Superior temporal gyrus (tissue), 1 donor: ENCODE measurements at regions not wholly inside any gene's neighbourhood (a gene's known extent, or its start where the extent isn't known, plus 50 kb on each side); places are given as distances from the start of the nearest gene placed in this dataset.
"Not testable (repeated sequence)": the region's sequence is repeated elsewhere in the genome, so short reads cannot be mapped to it uniquely, and the experiment has no call there.

Source experiments
- DNase-seq: peaks from one replicate; pipeline ENCODE4 v3.0.0-alpha.2; 2016; ENCODE audit errors: extremely low spot score

DNA sequence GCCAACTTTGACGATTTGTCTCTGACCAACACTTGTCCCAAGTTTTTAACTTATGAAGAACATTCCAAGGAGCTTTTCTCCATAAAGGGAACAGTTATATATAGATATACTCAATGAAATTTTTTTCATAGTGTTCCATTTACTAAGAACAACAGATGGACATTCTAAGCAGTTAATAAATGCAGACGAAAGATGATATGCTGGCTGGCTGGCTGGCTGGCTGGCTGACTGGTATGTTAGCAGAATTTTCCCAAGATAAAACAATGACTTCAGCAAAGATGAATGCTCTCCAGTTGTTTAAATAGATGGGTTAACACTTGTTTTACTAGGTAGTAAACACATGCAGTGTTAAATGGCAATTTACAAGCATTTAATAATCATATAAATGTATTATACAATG, 62.2 kb downstream of the SPANXN3 start:
- DNase-seq = no peak

DNA sequence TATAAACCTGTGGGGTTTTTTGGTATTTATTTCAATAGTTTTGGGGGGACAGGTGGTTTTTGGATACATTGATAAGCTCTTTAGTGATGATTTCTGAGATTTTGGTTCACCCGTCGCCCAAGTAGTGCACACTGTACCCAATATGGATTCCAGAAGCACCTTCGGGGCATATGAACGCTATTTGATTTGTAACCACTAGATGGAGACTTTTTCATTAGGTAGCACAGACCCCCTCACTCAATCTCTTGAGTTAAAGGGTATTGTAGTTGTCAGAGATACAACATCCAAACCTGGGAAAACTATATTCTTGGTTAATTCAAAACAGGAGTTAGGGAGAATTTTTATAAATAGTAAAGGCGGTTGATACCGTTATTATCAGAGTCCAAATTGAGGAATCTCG, 79.8 kb downstream of the SPANXN3 start:
- DNase-seq = peak; percentile 15

DNA sequence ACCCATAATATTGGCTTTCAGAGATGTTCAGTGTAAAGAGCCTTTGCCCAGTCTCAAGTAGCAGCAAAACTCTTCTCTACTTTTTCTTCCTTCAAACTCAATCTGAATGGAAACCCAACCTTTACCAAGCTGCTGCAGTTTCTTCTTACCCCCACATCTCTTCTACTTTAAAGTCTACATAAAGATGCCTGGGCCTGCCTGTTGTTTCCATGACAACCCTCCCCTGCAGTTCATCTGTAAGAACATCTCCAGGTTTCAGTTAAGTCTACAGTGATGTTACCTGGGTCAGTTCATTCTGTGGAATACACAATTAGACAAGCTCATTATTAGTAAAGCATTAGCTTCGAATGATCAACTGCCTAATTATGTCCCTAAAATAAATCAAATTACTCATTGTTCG, 81.4 kb downstream of the SPANXN3 start:
- DNase-seq = no peak

DNA sequence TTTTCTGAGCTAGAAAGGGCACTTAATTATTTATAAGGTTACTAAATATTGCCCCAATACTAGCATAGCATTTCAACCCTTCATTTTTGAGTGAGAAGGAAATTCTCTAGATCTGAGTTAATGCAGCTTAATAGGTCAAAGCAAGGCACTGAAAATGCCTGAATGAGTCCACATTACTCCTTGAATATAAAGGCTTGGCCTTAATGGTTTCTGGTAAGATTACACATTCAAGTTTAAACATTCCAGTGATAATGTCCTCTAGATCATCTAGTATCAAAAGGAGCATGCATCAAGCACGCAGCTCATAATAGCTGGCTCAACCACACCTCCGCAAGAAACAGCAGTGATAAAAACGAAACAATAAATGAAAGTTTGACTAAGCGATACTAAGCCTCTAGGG, 87.5 kb downstream of the SPANXN3 start:
- no peak for DNase-seq

DNA sequence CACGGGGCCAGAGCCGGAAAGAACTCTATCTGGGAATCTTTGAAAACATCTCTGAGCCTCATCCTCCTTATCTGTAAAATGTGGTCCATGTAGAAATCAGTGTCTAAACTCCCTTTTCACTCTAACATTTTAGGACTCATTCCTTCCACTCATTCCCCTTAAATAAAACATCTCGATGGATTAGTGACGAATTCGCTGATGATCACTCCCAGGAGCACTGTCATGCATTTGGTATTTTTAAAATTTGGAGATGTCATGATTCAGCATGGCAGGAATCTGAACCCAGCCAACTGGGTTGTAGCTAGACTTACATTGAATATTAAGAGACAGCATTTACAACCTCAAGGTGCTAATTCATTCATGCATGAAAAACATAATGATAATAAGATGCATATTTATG, 88.1 kb downstream of the SPANXN3 start:
- DNase-seq = no peak

DNA sequence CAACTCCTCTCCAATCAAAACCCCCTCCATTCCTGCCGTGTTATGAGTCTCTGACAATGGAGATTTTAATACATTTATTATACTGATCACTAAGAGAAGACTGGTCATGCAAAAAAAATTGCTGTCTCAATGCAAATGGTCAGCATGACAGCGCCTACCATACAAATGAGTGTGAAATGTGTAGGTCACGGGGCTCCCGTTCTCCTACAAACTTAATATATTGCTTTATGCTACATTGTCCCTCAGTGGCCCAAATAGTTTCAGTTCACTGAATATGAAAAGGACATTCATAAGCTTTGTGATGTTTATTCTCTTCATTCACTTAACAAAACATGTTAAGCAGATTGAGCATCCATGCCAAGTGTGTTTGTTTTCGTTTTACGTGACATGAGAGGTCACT, 116.1 kb downstream of the SPANXN3 start:
- no peak for DNase-seq

DNA sequence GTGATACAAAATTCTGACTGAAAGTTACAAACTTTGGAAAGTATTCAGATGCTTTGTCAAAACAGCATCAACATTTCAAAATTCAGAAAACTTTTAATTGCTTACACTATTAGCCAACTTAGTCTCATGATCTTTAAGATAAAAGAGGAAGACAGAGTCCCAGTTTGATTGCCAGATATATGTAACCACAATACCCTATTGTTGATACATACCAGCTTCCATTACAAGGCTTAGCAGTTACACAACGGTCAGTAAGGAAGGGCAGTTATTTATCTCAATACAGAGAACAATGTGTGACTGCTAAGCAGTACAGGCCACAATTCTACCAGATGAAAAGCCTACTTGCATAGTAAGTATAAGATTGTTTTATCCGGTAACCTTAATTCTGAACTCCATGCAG, 138.4 kb downstream of the SPANXN3 start:
- no peak for DNase-seq

DNA sequence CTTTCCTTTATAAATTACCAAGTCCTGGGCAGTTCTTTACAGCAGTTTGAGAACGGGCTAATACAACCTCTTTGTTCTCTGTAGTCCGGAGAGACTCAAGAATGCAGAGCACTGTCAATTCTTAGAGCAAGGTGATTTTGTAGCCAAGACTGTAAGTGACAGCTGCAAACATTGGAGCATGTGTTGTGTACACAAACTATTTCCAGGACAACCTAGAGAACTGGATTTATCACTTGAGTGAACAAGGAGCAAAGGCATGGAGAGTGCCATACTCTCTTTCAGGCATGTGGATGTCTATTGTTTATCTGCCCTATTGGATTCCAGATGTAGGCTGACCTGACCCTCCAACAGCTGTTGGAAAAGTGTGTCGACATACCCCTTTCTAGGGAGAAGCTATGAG, 153.9 kb downstream of the SPANXN3 start:
- no peak for DNase-seq

DNA sequence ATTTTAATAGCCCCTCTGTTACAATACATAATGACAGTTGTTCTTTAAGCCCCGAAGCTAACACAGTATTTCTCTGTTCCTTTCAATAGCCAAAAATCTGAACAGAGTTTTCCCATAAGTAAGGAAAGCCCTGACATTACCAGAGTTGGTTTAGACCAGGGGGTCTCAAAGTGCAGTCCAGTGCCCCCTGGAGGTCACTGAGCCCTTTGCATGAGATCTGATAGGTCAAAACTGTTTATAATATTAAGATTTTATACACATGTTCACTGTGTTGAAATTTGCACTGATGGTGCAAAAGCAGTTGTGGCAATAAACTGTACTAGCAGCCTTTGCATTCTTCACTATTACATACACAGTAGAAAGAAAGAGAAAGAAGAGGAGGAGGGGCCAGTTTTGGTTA, 177.1 kb downstream of the SPANXN3 start:
- DNase-seq = no peak

DNA sequence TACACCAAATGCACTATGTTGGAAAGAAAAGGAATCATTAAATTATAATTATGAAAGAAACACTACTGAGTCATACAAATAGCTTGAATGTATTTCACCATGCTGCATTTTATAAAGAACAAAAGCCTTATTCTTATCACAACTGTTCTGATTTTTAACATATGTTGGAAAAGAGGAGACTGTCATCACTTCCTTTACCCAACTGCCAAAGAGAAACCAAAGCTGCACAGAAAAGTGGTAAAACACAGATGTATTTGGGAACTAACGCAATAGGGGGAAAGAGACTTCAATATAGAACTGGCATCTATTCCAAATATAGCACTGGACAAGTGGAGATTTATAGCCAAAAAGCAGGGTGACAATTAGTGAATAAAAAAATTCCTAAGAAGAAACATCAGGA, 181.0 kb downstream of the SPANXN3 start:
- no peak for DNase-seq

DNA sequence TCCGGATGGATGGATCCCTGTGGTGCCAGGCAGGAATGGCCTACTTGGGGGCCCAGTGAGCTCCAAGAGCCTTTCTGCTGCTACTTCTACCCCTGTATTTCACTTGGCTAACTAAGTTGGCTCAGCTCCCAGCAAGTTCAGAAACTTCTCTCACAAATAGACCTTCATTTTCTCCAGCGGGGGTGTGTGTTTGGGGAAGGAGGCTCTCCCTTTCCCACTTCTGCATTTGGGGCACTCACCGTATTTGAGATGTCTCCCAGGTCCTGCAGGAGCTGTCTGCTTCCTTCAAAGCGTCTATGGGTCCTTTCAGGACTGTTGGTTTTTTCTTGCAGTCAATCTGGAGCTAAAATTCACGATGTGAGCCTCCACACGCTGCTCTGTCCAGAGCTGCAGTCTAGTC, 197.7 kb downstream of the SPANXN3 start:
- no peak for DNase-seq

DNA sequence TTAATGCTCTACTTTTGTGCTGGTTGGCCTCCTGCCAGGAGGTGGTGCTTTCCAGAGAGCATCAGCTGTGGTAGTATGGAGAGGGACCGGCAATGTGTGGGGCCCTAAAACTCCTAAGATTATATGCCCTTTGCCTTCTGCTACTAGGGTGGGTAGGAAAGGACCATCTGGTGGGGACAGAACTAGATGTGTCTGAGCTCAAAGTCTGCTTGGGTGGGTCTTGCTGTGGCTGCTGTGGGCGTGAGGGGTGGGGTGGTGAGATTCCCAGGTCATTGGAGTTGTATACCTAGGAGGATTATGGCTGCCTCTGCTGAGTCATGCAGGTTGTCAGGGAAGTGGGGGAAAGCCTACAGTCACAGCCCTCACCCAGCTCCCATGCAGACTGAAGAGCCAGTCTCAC, 198.4 kb downstream of the SPANXN3 start:
- DNase-seq = not testable (repeated sequence)

DNA sequence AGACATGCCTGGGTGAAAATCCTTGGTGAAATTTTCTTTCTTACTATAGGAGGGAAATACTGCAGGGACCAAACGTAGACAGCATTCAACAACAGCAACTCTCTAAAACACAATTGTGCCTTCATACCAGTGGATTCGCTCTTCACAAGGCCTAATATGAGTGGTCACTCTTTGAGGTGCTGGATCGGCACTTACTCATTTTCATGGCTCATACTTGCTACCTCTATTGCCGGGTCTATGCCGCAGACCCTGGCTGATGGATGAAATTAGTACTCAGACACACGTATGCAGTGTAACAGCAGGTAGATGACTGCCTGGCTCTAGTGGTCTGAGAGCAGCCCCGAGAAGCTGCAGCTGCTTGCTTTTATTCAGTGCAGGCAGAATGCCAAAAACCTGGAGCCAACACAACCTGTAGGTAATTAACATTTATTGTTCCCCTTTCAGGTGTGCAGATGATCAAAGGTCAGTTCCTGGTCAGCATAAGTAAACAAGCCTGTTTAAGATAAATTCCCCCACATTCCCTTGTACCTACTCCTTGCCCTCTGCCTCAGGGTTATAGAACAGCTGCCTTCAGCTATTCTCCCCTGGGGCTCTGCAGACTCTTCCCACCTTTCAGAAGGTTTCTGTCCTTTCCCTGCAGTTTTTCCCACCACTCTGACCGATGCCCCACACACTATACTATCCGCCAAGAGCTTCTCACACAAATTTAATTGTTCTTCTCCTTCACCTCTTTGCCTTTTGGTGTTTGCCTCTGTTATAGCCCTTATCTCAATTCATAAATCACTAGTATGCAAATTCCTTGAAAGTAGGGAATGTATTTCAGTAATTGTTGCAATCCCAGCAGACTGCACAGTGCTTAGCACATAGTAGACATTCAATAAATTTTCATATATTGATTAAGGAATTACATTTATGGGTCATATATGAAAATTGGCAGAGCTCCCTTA, 210.0 kb downstream of the SPANXN3 start:
- DNase-seq = no peak

DNA sequence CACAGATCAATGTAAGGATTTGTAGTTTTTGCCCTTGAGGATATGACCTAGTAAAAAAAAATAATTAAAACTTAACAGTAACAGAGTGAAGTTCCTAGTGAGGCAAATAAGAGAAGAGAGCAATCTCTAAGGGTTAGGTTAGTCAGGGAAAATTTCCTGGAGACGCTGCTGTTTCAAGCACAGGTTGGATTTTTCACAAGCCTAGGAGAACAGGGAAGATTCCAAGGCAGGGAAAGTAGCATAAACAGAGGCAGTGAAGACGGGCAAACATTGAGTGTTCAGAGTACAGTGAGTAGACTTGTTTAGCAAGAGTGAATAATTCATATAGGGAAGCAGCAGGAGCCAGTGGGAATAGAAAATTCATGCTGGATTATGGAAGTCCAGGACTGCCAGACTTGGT, 212.8 kb downstream of the SPANXN3 start:
- no peak for DNase-seq

DNA sequence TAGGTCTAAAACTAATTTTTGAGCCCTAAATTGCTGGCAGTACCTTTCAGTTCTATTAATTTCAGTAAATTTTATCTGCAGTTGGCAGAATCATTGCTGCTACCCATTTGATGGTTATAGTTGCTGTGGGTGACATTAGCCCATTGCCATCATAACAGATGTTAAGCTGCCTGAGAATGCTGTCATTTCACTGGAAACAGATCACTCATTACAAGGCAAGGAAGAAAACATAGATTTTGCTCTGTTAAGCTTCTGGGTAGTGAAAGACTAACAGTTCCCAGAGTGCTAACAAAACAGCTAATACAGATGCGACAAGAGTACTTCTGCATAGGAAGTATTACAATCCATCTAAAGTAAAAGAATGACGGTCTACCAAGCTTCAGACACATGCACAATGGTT, 213.2 kb downstream of the SPANXN3 start:
- no peak for DNase-seq

DNA sequence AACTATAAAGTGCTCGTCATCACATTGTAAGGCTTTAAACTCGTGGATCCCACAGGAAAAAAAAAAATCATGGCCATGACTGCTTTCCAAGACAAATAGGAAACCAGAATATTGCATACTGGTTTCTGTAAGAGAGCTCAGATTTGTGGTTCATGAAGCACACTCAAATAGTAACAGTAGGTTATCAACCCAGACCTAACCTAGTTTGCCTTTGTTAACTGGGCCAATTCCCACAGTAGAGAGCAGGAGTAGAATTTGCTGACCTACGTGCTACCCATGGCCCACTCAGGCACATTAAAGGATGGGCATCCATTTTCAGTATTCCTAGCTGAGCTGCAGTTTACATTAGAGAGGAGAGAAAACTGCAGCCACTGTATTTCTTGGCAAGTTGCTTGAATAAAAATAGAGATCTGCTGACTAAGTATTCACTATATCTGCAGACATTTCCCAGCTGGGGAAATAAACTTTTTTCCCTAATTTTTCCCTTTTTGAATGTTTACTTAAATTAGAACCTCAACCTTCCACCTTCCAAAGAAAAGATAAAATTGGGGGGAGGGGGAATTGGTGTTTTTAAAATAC, 218.5 kb downstream of the SPANXN3 start:
- DNase-seq = no peak

DNA sequence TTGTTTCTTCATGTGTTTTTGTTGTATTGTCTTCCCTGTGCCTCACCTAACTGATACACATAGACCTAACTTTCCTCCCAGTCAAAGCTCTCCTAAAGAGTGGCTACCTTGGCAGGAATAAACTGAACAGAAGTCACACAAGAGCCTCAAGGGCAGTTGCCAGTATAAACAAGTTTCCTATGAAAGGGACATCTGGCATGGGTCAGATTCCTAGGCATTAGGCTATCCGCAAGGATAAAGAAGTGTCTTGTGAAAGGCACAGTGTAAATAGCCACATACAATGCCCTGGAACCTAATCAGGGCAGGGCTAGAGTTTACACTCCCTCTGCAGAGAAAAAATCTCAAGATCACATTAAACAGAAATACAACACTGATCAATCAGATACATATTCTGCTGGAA, 220.8 kb downstream of the SPANXN3 start:
- no peak for DNase-seq

DNA sequence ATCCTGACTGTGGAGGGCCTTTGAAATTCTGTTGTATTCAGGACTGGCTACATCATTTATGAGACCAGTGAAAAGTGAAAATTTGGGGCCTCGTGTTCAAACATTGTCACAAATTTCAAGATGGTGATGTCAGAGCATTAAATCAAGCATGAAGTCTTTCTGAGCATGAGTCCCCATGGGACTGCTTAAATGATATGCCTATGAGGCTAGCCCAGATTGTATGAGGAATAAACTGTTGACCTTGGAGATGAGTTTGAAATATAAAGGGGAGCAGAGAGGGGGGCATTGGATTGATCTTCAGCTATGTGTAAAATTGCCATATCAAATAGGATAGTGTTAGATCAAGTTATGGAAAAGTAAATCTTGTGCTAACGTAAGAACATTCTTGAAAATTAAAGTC, 230.0 kb downstream of the SPANXN3 start:
- no peak for DNase-seq

DNA sequence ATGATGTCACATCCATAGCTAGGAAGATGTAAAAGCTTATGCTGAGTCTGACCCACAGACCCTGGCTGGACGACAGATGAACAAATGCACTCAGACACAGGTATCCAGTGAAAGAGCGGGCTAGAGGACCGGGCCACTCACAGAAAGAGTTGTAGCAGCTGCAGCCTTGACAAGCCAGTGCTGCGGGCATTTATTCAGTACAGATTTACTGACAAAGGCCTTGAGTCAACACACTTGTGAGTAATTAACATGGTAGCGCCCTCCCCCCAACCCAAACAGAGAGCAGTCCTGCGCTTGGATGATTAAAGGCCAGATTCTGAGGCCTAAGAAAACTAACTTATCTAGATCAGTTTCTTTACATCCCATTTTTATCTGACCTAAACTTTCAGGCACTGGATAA, 244.6 kb downstream of the SPANXN4 start:
- DNase-seq = no peak

DNA sequence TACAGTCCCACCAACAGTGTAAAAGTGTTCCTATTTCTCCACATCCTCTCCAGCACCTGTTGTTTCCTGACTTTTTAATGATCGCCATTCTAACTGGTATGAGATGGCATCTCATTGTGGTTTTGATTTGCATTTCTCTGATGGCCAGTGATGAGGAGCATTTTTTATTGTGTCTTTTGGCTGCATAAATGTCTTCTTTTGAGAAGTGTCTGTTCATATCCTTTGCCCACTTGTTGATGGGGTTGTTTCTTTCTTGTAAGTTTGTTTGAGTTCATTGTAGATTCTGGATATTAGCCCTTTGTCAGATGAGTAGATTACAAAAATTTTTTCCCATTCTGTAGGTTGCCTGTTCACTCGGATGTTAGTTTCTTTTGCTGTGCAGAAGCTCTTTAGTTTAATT, 218.9 kb downstream of the SPANXN4 start:
- DNase-seq = not testable (repeated sequence)

DNA sequence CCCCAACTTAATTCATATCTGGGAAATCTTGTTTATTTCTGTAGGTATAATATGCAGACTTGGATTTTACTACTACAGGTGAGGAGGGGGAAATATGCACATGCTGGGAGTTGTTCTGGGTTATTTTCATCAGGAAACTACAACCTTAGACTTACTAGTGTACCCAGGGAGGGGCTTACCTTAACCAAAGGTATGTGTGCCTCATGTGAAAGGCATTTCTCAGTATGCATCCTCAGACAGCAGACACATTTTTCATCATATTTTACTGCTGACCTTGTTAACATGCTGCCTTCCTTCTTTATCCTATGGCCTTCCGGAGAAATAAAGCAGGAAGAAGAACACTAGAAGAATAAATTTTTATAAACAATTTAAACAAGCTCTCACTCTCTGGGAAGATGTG, 214.9 kb downstream of the SPANXN4 start:
- no peak for DNase-seq

DNA sequence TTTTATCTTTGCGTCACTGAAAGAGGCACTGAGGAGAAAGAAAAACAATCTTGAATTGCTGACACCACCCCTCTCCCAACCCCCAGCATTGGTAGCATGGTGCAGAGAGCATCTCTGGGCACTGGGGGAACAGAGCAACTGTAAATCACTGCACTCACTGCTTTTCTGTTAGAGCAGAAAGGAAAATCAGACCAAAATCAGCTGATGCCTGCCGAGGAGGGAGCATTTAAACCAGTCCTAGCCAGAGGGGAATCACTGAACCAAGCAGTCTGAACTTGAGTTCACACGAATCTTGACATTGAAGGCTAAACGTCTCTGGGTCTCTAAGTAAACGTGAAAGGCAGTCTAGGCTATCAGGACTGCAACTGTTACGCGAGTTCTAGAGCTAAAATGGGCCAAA, 205.8 kb downstream of the SPANXN4 start:
- DNase-seq = no peak

DNA sequence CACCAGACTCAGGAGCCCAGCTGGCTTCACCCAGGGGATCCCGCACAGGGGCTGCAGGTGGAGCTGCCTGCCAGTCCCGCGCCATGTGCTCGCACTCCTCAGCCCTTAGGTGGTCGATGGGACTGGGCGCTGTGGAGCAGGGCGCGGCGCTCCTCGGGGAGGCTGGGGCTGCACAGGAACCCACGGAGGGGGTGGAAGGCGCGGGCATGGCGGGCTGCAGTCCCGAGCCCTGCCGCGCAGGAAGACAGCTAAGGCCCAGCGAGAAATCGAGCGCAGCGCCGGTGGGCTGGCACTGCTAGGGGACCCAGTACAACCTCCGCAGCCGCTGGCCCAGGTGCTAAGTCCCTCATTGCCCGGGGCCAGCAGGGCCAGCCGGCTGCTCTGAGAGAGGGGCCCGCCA, 202.9 kb downstream of the SPANXN4 start:
- DNase-seq = not testable (repeated sequence)

DNA sequence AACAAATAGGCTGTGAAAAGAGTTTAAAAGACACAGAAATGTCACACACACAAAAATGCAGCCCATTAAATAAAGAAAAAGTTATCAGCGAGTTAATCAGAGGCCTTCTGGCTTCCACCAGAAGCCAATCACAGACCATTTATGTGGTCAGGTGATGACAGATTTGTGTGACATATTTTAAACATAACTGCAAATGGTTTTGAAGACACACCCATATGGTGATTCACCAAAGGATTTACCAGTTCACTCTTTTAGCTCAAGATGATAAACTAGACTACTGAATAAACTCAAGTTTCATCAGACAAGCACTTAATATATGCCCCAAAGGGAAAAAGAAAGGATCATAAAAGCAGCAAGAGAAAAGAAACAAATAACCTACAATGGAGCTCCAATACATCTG, 181.2 kb downstream of the SPANXN4 start:
- no peak for DNase-seq
